ENCODE measurements at regions not wholly inside any gene's neighbourhood (a gene's known extent, or its start where the extent isn't known, plus 50 kb on each side); places are given as distances from the start of the nearest gene placed in this dataset.
A peak's percentile ranks its signal among the peaks of the same experiment; 100 is the strongest.

- CTCF ChIA-PET (ENCODE audit: partially characterized antibody), result interaction anchor here (1.3 kb wide), 1 partner anchor 143 kb away, joined by 4 read pairs; no protein-coding TSS in a partner anchor
- H2BK12ac ChIP-seq (ENCODE audit: low read depth, low read length), result no peak overlapping the region
- peak overlapping the region; percentile 54; the same call in 1 of the 2 replicates for H2AFZ ChIP-seq (ENCODE audit: low read length)
- no peak overlapping the region for H3K27ac ChIP-seq (ENCODE audit: low read depth, low read length)
- H2BK120ac ChIP-seq (replicated peaks; ENCODE audit: low read depth, low read length), result no peak overlapping the region
- H3K79me1 ChIP-seq (ENCODE audit: low read depth, low read length), result no peaks in the 10 kb centered on the region
- no peak overlapping the region for H3K4me3 ChIP-seq (ENCODE audit: extremely low read depth in 1 of 4, insufficient read depth in 2 of 4, low read depth in 3 of 4, low read length in 4 of 4)
- H2BK20ac ChIP-seq (ENCODE audit: low read length), result no peak overlapping the region
- no peaks in the 10 kb centered on the region for H3K23me2 ChIP-seq (ENCODE audit: low read depth, low read length)
- no peak overlapping the region for H3K4me2 ChIP-seq (ENCODE audit: insufficient read depth in 1 of 2, low read depth in 2 of 2, low read length in 2 of 2)
- no peak overlapping the region for H4K5ac ChIP-seq (ENCODE audit: insufficient read length, low read depth, low read length)
- no peak overlapping the region for H2AK5ac ChIP-seq (ENCODE audit: low read depth, low read length)
- POLR2A ChIA-PET (ENCODE audit: partially characterized antibody), result no interaction called here
- no peak overlapping the region for H3K23ac ChIP-seq (ENCODE audit: insufficient read length)
- H4K8ac ChIP-seq (ENCODE audit: extremely low read depth, insufficient read depth, low read length), result no peak overlapping the region
- 92% methylated on average over 3 of the region's 3 CpGs; no CpG with 5 or more reads in 1 of the 2 experiments for WGBS, 2 experiments (ENCODE audit: extremely low coverage in 1 of 2, insufficient coverage in 1 of 2, insufficient read length in 1 of 2, insufficient replicate concordance in 2 of 2, low coverage in 1 of 2, low lambda C conversion rate in 2 of 2, missing lambda C conversion rate in 1 of 2)
- H3K9me3 ChIP-seq (ENCODE audit: insufficient read depth in 2 of 2, low read depth in 1 of 2, low read length in 1 of 2), result no peaks in the 10 kb centered on the region
- no peak overlapping the region for H2BK5ac ChIP-seq (ENCODE audit: low read depth, low read length)
- H2BK15ac ChIP-seq (ENCODE audit: low read length), result no peak overlapping the region
- no peak overlapping the region for H3K56ac ChIP-seq (replicated peaks; ENCODE audit: insufficient read length, low read depth, low read length)
- no peaks in the 10 kb centered on the region for H3K36me3 ChIP-seq (ENCODE audit: control insufficient read depth in 2 of 4, insufficient read depth in 4 of 4, low read length in 3 of 4)
- H3K18ac ChIP-seq (ENCODE audit: extremely low read depth, low read length), result no peak overlapping the region
- no peak overlapping the region for H3K14ac ChIP-seq (ENCODE audit: insufficient read length)
- no peaks in the 10 kb centered on the region for H4K20me1 ChIP-seq (replicated peaks in 1 of 2; ENCODE audit: control insufficient read depth in 1 of 2, insufficient read depth in 2 of 2, low read length in 2 of 2)
- DNase-seq (ENCODE audit: low read depth in 1 of 2, low spot score in 2 of 2) (no peak), FAIRE-seq (no peak)
- no peak overlapping the region for H4K91ac ChIP-seq (replicated peaks; ENCODE audit: insufficient read length, low read length)
- no peak overlapping the region for H3K4ac ChIP-seq (replicated peaks; ENCODE audit: insufficient read length, low read depth, low read length)
- no peaks in the 10 kb centered on the region for H3K79me2 ChIP-seq (ENCODE audit: control insufficient read depth in 1 of 2, insufficient read depth in 2 of 2, low read length in 2 of 2)
- no peak overlapping the region for H3K9ac ChIP-seq (replicated peaks in 1 of 4; ENCODE audit: extremely low read depth in 1 of 4, low read depth in 3 of 4, low read length in 3 of 4)
- no peaks in the 10 kb centered on the region for H3K27me3 ChIP-seq (replicated peaks in 1 of 4; ENCODE audit: control insufficient read depth in 3 of 4, extremely low read depth in 1 of 4, insufficient read depth in 3 of 4, low read length in 3 of 4)
- 0 out of 7 replicates have a peak, but pooled peaks cover 0 to 2% (median under 1%) of the 10 kb centered on the region in 4 experiments for H3K4me1 ChIP-seq (replicated peaks in 1 of 4; ENCODE audit: control insufficient read depth in 3 of 4, insufficient read depth in 4 of 4, low read length in 3 of 4)
- TF ChIP-seq RAD21 (IDR thresholded peaks at IDR 0.05 in 1 of 2, conservative IDR thresholded peaks at IDR 0.05 in 1 of 2; ENCODE audit: low read depth in 2 of 2, low read length in 2 of 2) (no peak), POLR2AphosphoS5 (IDR thresholded peaks at IDR 0.05; ENCODE audit: low read depth, low read length) (no peak), EP300 (IDR thresholded peaks at IDR 0.05; ENCODE audit: borderline replicate concordance in 1 of 2, low read depth in 2 of 2, low read length in 2 of 2) (no peak), JUND (IDR thresholded peaks at IDR 0.05; ENCODE audit: low read length) (no peak), SUZ12 (IDR thresholded peaks at IDR 0.05; ENCODE audit: low read length) (no peak), PHF8 (conservative IDR thresholded peaks at IDR 0.05; ENCODE audit: low read depth, low read length) (no peak), CBX5 (IDR thresholded peaks at IDR 0.05; ENCODE audit: low read depth, low read length) (no peak), JUN (IDR thresholded peaks at IDR 0.05; ENCODE audit: low read depth, low read length) (no peak), GABPA (IDR thresholded peaks at IDR 0.05; ENCODE audit: borderline replicate concordance, insufficient read depth, low read length) (no peak), ATF2 (IDR thresholded peaks at IDR 0.05; ENCODE audit: low read length) (no peak), SIN3A (conservative IDR thresholded peaks at IDR 0.05 in 1 of 2, IDR thresholded peaks at IDR 0.05 in 1 of 2; ENCODE audit: low read depth in 1 of 2, low read length in 2 of 2) (no peak), SAP30 (IDR thresholded peaks at IDR 0.05; ENCODE audit: insufficient read depth, insufficient replicate concordance, low read length) (no peak)
Observed at GRCh38 chr7:41145656-41146055, 557.2 kb downstream of the INHBA start.
